Loucy (cell line): ENCODE measurements at regions not wholly inside any gene's neighbourhood (a gene's known extent, or its start where the extent isn't known, plus 50 kb on each side); places are given as distances from the start of the nearest gene placed in this dataset.

Experiments used
- EZH2phosphoT487 ChIP-seq: fragments of 200-600 bp; IDR thresholded peaks from 2 replicates; pipeline ENCODE4 v1.6.1; 2018; ENCODE audit warnings: antibody characterized with exemption, mild to moderate bottlenecking, moderate library complexity, borderline replicate concordance
- TF ChIP-seq, protein P1 (sequence below): fragments of 200-600 bp; sonication (generic); conservative IDR thresholded peaks from 2 replicates; pipeline ENCODE4 v1.5.1; 2014; ENCODE audit warnings: mild to moderate bottlenecking, antibody characterized with exemption, low read length

DNA sequence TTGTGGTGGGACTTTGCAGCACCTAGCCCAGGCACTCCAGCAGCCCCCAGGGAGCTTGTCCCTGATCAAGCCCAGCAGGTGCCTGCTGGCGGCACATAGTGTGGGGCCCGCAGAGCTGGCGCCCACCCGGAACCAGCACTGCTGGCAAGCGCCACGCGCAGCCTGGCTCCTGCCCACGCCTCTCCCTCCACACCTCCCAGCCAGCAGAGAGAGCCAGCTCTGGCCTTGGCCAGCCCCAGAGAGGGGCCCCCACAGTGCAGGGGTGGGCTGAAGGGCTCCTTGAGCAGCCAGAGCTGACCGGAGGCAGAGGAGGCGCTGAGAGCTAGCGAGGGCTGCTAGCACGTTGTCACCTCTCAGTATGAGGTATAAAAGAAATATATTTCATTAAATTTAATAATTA lies 716.5 kb upstream of the MAP3K7 start:
- TF ChIP-seq, protein P1, sequence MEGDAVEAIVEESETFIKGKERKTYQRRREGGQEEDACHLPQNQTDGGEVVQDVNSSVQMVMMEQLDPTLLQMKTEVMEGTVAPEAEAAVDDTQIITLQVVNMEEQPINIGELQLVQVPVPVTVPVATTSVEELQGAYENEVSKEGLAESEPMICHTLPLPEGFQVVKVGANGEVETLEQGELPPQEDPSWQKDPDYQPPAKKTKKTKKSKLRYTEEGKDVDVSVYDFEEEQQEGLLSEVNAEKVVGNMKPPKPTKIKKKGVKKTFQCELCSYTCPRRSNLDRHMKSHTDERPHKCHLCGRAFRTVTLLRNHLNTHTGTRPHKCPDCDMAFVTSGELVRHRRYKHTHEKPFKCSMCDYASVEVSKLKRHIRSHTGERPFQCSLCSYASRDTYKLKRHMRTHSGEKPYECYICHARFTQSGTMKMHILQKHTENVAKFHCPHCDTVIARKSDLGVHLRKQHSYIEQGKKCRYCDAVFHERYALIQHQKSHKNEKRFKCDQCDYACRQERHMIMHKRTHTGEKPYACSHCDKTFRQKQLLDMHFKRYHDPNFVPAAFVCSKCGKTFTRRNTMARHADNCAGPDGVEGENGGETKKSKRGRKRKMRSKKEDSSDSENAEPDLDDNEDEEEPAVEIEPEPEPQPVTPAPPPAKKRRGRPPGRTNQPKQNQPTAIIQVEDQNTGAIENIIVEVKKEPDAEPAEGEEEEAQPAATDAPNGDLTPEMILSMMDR: no peak
- no peak for TF ChIP-seq EZH2phosphoT487
